NCI-H748 treated with DMSO at 0.1 percent for 48 hours (cell line): ENCODE measurements at regions not wholly inside any gene's neighbourhood (a gene's known extent, or its start where the extent isn't known, plus 50 kb on each side); places are given as distances from the start of the nearest gene placed in this dataset.
"Not testable (repeated sequence)": the region's sequence is repeated elsewhere in the genome, so short reads cannot be mapped to it uniquely, and the experiment has no call there.

Source experiments
- DNase-seq: peaks from one replicate; lab custom pipeline; 2025; lab: John Stamatoyannopoulos, UW

DNA sequence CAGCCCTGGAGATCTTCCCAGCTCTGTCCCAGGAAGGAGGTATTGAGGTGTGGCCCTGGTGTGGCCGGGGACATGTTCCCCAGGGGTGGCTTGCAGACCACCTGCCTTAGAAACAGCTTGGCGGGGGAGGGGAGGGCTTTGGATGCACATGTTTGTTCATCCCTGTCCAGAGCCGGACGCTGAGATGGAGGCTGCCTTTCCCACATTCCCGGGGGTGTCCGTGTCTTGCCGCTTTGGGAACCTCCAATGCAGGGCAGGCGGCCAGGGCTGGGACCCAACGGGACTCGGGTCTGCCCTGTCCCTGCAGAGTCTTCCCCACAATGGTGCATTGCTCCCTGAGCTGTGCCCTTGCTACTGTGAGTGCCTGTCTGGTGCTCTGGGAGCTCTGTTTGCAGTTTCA, 319.5 kb upstream of the SFSWAP start:
- DNase-seq, result no peak

DNA sequence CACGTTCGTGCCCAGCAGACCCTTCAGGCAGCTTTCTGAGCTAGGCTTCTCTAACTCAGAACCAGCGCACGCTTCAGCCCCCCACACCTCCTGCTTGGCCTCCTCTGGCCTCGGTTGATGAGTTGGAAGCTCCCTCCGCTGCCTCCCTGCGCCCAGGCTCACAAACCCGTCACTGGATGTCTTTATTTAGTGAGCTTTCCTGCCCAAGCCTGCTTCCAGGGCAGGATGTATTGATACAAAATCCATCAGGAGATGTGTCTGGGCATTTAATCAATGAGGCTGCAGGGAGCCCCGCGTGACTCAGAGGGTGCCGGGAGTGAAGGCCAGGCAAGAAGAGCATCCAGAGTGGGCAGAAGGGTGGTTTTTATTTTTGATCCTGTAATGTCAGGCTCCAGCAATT, 316.1 kb upstream of the SFSWAP start:
- not testable (repeated sequence) for DNase-seq

DNA sequence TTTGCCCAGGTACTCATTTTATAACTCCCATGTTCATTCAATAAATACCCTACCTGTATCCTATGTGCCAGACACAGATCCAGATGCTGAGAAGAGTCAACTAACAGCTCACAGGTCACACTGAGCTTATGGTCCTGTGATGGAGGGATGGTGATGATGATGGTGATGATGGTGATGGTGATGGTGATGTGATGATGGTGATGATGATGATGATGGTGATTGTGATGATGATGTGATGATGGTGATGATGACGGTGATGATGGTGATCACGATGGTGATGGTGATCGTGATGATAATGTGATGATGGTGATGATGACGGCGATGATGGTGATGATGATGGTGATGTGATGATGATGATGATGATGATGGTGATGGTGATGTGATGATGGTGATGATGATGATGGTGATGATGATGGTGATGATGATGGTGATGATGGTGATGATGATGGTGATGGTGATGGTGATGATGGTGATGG, 315.6 kb upstream of the SFSWAP start:
- not testable (repeated sequence) for DNase-seq

DNA sequence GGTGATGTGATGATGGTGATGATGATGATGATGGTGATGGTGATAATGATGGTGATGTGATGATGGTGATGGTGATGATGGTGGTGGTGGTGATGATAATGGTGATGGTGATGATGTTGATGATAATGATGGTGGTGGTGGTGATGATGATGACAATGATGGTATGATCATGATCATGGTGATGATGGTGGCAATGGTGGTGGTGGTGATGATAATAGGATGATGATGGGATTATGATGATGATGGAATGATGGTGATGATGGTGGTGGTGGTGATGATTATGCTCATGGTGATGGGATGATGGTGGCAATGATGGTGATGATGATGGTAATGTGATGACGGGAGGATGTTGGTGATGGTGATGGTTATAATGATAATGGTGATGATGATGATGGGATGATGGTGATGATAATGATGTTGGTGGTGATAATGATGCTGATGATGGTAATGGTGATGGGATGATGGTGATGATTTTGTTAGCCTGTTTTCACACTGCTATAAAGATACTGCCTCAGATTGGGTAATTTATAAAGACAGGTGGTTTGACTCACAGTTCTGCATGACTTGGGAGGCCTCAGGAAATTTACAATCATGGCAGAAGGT, 314.8 kb upstream of the SFSWAP start:
- no peak for DNase-seq

DNA sequence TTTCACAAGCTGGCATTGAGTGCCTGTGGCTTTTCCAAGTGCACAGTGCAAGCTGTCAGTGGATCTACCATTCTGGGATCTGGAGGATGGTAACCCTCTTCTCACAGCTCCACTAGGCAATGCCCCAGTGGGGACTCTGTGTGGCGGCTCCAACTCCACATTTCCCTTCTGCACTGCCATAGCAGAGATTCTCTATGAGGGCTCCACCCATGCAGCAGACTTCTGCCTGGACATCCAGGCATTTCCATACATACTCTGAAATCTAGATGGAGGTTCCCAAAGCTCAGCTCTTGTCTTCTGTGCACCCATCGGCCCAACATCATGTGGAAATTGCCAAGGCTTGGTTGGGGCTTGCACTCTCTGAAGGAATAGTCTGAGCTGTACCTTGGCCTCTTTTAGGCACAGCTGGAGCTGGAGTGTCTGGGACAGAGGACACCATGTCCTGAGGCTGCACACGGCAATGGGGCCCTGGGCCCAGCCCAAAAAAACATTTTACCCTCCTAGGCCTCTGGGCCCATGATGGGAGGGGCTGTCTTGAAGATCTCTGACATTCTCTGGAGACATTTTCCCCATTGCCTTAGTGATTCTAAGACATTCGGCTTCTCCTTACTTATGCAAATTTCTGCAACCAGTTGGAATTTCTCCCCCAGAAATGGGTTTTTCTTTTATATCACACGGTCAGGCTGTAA, 313.3 kb upstream of the SFSWAP start:
- no peak for DNase-seq

- no peak for DNase-seq
Observed at GRCh38 chr12:131399000-131399399, 311.9 kb upstream of the SFSWAP start.

- not testable (repeated sequence) for DNase-seq
Observed at GRCh38 chr12:131400668-131401294, 310.1 kb upstream of the SFSWAP start.

- not testable (repeated sequence) for DNase-seq
Observed at GRCh38 chr12:131401907-131402633, 308.8 kb upstream of the SFSWAP start.

DNA sequence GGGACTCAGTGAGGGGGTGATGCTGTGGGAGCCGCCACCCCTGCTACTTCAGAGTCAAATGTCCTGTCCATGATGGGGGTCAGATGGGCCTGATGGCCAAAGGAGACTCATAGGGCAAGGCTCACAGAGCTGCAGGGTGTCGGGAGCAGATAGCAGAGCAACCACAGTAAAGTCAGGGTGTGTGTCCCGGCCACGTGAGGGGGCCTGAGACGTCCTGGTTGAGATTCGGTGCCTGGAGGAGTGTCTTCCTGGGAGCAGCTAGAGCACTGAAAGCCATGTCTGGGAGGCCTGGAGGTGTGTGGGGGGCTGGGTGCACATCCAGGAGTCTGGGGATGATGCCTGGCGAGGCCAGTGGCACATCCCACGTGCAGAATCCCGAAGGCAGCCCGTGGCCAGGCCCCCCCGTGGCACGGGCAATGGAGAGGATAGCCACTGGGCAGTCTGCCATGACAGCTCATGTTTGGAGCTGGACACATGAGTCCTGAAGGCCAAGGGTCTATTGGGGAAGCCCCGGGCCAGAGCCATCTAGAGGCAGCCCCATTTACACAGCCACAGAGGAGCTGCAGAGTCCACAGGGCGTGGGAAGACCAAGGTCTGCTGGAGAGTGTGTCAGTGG, 308.0 kb upstream of the SFSWAP start:
- no peak for DNase-seq

GRCh38 chr12:131403676-131404075, 307.2 kb upstream of the SFSWAP start:
- no peak for DNase-seq

GRCh38 chr12:131404705-131405104, 306.2 kb upstream of the SFSWAP start:
- DNase-seq, result no peak

DNA sequence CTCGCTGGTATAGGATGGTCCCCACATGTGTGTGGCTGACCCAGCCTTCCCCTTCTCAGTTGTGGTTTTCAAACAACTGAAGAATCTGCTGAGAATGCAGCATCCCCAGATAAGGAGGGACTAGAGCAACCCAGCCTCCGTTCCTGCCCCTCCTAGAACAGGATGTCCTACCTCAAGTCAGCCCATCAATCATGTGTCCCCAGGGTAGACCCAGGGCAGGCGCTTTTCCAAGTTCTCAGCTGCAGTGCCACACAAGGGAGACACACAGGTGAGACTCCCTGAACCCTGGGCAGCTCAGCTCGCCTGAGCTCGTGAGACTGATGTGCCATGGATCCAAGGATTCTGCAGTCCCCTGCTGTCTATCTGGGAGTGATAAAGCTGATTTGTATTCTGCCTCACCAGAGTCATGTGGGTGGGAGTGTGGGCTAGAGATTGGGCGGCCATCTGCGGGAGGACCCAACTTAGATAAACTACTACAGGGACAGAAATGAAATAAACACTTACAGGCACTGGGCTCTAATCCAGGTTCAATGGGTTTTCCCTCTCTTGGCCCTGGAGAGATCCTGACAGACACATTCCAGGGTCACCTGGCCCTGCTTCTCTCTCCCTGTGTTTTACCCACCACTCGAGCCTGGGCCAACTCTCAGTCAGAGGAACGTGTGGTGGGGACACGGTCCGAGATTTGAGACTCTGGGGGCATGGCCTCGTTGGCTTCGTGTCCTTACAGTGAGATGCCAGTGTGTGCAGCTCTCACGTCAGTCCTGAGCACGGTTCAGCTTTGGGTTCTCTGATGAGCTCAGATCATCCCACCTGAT, 303.5 kb upstream of the SFSWAP start:
- DNase-seq, result no peak

DNA sequence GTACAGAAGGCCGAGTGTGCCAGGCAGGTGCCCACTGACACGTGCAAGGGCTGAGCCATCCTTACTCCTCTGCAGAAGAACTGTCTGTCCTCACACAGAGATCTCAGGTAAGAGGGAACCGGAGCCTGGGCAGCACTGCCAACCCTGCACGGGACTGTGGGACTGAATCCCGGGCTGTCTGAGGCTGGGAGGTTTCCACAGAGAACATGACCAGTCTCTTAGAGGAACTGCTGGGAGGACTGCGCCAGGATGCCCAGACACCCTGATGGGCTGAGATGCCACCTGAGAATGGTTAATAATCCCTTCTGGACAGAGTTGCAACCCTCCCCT, 302.9 kb upstream of the SFSWAP start:
- no peak for DNase-seq

GRCh38 chr12:131408484-131408883, 302.4 kb upstream of the SFSWAP start:
- no peak for DNase-seq

GRCh38 chr12:131409211-131409610, 301.7 kb upstream of the SFSWAP start:
- no peak for DNase-seq

DNA sequence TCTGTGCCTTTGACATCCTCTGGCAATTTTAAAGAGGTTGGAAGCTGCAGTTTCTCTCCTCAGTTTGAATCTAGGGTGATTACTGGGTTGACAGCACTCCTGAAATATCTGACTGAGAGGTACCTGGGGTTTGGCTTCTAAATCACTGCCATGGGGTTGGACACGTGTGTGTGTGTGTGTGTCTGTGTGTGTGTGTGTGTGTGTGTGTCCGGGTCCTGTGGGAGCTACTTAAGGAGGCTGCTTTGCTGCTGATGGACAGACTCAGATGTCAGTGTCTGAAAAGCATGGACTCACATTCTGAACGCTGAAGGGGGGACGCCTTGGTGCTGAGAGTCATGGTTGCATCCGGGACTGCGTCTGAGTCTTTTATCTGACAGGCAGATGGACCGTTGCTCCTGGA, 299.1 kb upstream of the SFSWAP start:
- DNase-seq, result not testable (repeated sequence)

GRCh38 chr12:131413006-131413405, 297.9 kb upstream of the SFSWAP start:
- no peak for DNase-seq

DNA sequence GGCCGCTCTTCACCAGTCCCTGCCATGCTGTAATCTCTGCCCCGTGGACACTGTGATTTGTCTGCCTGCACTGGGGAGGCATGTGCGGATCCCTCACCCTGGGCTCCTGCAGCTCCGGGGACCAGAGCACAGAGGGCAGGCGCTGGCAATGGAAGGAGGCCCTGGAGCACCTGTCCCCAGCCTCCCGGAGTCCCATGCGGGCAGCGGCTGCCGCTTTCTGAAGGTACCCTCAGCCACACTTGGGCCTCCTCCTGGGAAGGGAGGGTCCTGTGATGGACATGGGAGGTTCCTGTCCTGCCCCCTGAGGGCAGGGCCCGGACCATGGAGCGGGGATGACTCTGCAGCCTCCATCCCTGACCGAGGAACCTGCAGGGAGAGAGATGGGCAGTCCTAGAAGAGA, 297.4 kb upstream of the SFSWAP start:
- DNase-seq, result no peak

DNA sequence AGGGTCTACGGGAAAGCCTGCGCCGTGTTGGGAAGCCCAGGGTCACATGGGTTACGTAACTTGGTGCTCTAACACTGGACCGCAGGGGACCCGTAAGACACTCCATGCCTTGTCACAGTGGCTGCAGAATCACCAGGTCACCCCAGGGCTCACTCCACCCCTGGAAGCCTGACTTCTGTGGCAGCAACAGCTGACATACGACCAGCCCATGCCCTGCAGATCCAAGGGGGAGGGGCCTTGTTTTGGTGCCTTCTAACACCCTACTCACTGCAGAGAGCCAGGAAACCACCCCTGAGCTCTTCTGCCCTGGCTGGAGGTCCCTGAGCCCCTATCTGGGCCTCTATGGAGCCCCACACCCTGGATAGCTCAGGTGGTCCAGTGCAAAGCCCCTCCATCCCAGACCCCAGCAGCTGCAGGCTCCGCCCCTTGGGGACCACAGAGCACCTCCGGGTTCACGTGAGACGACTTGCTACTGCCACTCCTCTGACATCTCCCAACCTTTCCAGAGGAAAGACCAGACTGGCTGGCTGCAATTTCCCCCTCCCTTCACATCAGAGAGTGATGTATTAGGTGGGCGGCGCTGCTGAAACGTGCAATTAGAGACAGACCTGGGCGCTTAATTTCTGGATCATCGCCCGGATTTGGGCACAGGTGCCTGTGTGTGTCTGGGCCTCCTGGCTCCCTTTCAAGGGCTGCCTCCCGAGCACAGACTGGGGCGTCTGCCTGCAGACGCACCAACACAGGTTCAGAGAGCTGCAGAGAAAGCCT, 296.6 kb upstream of the SFSWAP start:
- DNase-seq, result not testable (repeated sequence)

DNA sequence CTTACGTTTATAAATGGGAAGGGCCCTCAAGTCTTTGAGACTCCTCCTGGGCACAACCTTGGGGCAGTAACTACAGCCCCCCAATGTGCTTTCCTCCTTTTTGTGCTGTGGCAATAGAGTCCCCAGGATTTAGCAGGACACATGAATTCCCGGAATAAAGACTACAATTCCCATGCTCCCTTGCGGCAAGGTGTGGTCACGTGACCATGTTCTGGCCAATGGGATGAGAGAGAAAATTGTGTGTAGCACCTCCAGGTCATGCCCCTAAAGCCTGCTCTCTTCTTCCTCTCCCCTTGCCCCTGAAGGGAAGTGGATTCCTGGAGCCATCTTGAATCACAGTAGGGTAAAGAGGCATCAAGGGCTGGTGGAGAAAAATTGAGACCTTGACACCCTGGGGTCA, 295.1 kb upstream of the SFSWAP start:
- no peak for DNase-seq

DNA sequence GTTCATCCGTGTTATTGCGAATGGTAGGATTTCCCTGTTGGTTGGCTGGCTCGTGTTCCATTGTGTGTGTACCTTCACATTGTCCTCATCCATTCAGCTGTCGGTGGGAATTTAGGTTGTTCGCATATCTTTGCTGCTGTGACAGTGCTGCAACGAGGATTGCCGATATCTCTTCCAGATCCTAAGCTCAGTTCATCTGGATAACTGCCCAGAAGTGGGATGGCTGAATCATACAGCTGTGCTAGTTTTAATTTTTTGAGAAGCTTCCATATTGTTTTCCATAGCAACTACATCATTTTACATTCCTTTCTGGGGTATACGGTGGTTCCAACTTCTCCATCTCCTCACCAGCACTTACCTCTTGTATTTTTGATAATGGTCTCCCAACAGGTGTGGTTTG, 292.8 kb upstream of the SFSWAP start:
- no peak for DNase-seq
